ENCODE measurements at regions not wholly inside any gene's neighbourhood (a gene's known extent, or its start where the extent isn't known, plus 50 kb on each side); places are given as distances from the start of the nearest gene placed in this dataset.

DNA sequence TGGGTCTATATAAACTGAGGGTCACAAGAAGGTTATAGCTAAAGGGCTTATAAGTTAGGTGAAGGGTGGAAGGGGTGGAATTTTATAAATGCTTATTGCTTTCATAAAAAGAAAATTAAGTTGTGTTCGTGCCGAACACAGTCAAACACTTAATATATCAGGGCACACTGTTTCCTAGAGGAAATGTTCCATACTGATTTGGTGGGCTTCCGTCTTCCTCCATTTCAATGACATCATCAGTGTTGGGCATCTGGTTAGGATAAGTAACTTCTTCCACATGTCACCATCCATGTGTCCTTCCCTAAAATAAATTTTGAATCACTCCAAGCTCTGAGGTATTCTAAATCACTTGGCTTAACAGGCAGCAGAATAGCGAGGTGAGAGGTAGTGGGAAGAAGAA, 466.4 kb downstream of the MED13L start:
- POLR2A ChIA-PET, result no interaction called here
- ATAC-seq (ENCODE audit: low read depth), result no peak
- H3K27me3 Mint-ChIP-seq, result peaks cover 14% of the 10 kb centered on the region

DNA sequence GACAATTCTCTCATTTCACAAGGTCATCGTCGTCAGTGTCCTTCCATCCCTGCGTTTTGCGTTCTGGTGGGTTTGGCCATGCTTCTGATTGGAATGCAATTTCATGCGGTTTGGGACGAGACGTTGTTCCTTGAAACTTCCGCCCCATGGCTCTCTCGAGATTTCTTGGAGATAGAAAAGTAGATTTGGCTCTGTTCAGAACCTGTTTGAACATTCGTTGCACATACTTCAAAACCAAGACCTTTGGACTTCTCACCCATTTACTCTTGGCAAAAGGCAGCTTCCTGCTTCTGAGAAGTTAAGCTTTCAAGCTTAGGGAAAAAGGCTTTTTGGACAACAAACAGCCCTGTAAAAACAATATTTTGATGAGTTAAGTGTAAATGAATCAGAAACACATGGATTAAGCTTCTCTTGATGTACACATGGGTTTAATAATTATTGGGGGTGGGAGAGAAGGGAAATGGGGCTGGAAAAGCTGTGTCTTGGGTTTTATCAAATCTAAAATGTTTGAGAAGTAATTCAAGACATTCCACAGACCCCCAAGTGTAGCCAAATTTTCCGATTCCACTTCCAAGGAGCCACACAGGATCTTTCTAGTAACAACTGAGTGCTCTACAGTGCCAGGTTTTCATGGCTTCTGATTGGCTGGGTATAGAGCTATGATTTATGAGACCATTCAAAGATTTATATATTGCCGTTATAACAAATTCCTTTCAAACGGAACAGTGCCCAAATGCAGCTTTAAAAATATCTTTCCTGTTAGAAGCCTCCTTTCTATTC, 467.2 kb downstream of the MED13L start:
- ATAC-seq (ENCODE audit: low read depth) (no peak), DNase-seq (no peak)
- intact Hi-C loops (cut with micrococcal nuclease), result no loop called here
- peaks cover 14% of the 10 kb centered on the region for H3K27me3 Mint-ChIP-seq
- H3K27ac Mint-ChIP-seq, result no peak overlapping the region
- peaks cover 6% of the 10 kb centered on the region for H3K9me3 Mint-ChIP-seq
- no peaks in the 10 kb centered on the region for H3K36me3 Mint-ChIP-seq (ENCODE audit: low read depth)
- no peak for TF ChIP-seq CTCF (IDR thresholded peaks at IDR 0.05)
- no peak overlapping the region for H3K4me3 Mint-ChIP-seq
- ChIA-PET POLR2A (no interaction called here), CTCF (no interaction called here)
- no peaks in the 10 kb centered on the region for H3K4me1 Mint-ChIP-seq

More for the DNA sequence above, 466.4 kb downstream of the MED13L start:
- H3K27ac Mint-ChIP-seq, result no peak overlapping the region
- no peak for TF ChIP-seq CTCF (IDR thresholded peaks at IDR 0.05)
- no peaks in the 10 kb centered on the region for H3K36me3 Mint-ChIP-seq (ENCODE audit: low read depth)
- no peak overlapping the region for H3K4me3 Mint-ChIP-seq
- H3K9me3 Mint-ChIP-seq, result peaks cover 6% of the 10 kb centered on the region
- intact Hi-C loops (cut with micrococcal nuclease), result no loop called here
- CTCF ChIA-PET, result no interaction called here
- H3K4me1 Mint-ChIP-seq, result no peaks in the 10 kb centered on the region
- DNase-seq, result no peak

DNA sequence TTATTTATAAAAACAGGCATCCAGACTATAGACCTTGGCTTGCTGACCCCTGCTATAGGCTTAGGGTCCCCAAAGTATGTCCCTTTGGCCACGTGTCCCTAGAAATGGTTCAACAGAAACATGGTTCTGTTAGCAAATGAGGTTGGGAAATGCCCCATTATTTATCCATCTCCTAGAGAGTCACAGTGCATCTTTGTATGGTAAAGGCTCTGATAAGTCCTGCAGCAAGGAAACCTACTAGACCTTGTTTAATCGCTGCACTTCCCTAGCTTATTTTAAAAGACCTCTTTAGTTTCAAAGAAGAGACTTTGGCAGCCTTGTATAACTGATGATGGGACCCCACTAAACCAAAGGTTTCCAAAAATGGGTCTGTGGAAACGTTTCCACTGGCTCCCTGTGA, 471.5 kb downstream of the MED13L start:
- H3K4me1 Mint-ChIP-seq, result no peaks in the 10 kb centered on the region
- CTCF ChIA-PET, result no interaction called here
- intact Hi-C loops (cut with micrococcal nuclease), result no loop called here
- no peaks in the 10 kb centered on the region for H3K36me3 Mint-ChIP-seq (ENCODE audit: low read depth)
- TF ChIP-seq CTCF (IDR thresholded peaks at IDR 0.05), result no peak
- H3K27ac Mint-ChIP-seq, result no peak overlapping the region
- no peak for ATAC-seq (ENCODE audit: low read depth)
- H3K9me3 Mint-ChIP-seq, result no peaks in the 10 kb centered on the region
- no peak overlapping the region for H3K4me3 Mint-ChIP-seq
- H3K27me3 Mint-ChIP-seq, result peaks cover 7% of the 10 kb centered on the region
- POLR2A ChIA-PET, result no interaction called here
- no peak for DNase-seq

- Mint-ChIP-seq H3K27ac (no peak overlapping the region), H3K4me1 (no peaks in the 10 kb centered on the region), H3K36me3 (ENCODE audit: low read depth) (no peaks in the 10 kb centered on the region), H3K9me3 (no peaks in the 10 kb centered on the region), H3K4me3 (no peak overlapping the region), H3K27me3 (no peaks in the 10 kb centered on the region)
- no peak for TF ChIP-seq CTCF (IDR thresholded peaks at IDR 0.05)
- ATAC-seq (ENCODE audit: low read depth), result no peak
- intact Hi-C loops (cut with micrococcal nuclease), result no loop called here
- ChIA-PET POLR2A (no interaction called here), CTCF (no interaction called here)
- no peak for DNase-seq
These were observed 474.7 kb downstream of the MED13L start for GRCh38 chr12:115802767-115803166.

DNA sequence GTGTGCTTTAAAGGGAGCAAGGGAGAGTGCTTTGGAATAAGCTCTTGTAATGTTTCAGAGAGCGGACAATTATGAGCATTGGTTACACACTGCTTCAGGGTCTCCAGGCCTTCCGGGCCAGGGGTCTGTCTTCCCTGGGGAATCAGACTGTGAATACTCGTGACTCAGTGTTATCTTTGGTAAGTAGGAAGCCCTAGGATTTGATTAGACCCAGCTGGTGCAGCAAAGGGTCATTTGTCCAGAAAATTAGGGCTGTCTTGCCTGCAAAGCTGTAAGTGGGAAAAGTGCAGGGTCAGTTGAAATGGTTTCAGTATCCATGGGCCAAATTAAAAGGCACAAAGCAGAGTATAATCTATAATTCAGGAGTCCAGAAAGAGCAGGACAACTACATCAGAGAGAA, 475.6 kb downstream of the MED13L start:
- ChIA-PET POLR2A (no interaction called here), CTCF (no interaction called here)
- ATAC-seq (ENCODE audit: low read depth) (no peak), DNase-seq (no peak)
- Mint-ChIP-seq H3K4me1 (no peaks in the 10 kb centered on the region), H3K4me3 (no peak overlapping the region), H3K27ac (no peak overlapping the region), H3K27me3 (no peaks in the 10 kb centered on the region), H3K36me3 (ENCODE audit: low read depth) (no peaks in the 10 kb centered on the region), H3K9me3 (no peaks in the 10 kb centered on the region)
- intact Hi-C loops (cut with micrococcal nuclease), result no loop called here
- TF ChIP-seq CTCF (IDR thresholded peaks at IDR 0.05), result no peak

Measured in activated B cell treated with CpG ODN at 0.5 μM for 24 hours (primary cell).